GM19438 (cell line): ENCODE measurements at regions not wholly inside any gene's neighbourhood (a gene's known extent, or its start where the extent isn't known, plus 50 kb on each side); places are given as distances from the start of the nearest gene placed in this dataset.
A peak's percentile ranks its signal among the peaks of the same experiment; 100 is the strongest.

Source experiments
- ATAC-seq: cut with Tn5 transposase; IDR thresholded peaks from one replicate; pipeline ENCODE4 v1.9.1; 2021; ENCODE audit warnings: low read depth; ENCODE audit not compliant: unreplicated experiment

DNA sequence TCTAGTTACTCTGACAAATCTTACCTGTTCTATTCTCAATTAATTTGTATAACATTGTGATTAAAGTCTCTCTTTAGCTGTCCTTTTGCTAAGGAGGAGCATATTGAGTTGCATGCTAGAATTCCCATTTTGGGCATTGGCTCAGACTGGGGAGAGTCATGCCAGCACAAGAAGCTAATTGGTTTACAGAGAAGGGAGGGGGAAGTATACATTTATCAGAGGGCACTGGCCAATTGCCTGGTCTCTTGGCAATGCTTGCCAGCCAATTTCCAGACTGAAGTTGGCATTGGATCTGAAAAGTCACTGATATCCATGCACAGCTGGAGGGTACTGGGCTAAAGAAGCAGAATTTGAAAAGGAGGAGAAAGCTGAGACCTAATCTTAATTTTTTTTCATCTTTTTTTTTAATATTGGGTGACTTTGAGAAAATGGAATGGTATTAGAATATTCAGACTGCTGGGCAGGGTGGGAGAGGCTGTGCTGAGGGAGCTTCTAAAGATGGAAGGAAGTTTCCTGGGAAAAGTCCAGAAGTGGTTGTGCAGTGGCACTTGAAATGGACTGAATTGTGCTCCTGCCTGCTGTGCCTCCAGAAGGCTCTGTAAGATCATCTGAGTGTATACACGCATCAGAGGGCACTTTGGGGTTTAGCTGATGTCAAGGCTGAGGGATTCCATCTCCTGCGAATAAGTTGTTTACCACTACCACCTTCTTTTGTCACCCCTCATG, 365.2 kb upstream of the DPH6 start:
- ATAC-seq = no peak

DNA sequence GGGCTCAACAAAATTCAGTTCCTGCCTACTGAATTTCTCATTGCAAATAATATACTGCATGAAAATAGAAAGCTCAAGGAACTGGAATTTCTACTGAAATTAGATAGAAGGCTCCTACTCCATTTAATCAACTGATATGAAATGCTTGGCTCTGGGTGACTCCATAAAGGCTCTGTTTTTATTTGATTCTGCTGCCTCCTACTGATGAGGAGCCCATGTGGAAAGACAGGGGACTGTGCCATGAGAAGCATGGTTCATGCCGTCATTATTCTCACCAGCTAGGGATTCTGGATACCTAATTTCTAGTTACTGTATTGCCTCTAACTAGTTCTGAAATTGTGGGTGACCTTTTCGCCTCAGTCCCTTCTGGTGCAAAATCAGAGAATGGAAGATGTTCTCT, 366.2 kb upstream of the DPH6 start:
- no peak for ATAC-seq

DNA sequence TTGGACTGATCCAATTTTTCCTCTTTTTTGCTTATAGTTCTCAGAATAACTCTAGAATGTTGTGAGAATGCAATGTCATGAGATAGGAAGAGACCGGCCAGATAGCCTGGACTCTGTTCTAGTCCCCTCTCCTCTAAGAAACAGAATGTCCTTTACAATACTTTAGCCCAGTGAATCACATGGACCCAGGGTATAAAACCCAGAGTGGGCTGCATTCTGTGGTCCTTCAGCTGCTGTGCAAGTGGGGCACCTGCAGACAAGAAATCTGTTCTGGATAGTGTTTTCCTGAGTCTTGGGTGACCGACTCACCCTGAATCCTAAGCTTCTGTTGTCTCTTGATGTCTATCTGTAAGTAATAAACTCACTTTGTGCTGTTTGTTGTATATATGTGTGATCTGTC, 368.6 kb upstream of the DPH6 start:
- no peak for ATAC-seq

DNA sequence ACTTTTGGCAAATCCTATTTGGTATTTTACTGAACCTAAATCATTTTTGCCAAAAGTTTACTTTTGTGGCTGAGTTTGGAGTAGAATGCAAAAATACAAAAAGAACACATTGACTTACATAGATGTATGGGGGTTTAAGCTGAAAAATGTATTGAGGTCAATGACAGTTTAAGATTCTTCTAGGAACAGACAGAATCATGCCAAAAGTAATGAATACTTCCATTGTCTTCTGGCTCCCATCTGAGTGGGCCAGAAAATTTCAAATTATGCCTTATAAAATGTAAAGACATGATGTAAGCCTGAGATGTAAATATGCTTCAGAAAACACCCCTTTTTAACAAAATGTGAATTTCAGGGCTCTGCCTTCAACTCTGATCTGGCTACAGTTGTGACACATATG, 375.1 kb upstream of the DPH6 start:
- no peak for ATAC-seq

DNA sequence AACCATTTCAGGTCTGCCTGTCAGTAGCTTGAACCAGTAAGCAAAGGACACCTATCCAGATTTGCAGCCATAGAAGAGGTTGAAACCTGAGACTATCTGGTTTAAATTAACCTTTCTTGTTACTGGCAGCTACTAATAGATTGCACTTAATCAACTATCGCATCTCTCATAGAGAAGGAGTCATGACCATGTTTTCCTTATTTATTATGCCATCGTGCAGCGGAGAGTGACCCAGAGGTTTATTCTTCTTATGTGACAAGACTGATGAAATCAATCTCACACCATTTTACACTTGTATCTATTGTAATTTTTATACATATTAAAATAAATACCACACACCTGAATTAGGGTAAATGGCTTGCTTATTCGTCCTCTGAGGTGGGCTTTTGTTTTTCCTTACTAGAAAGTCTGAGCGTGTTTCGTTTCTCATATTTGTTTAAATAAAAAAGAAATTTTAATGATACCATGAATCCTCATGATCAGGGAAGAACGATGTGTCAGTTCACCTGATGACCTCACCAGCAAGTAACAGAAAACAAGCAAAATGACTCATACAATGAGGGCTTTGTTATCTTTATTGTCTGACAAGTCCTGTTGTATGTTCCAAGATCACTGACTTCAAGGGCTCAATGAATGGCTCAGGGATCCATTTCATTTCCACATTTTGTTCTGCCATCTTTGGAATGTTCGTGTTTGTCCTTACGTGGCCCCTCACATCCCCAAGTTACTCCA, 379.5 kb upstream of the DPH6 start:
- ATAC-seq = no peak

DNA sequence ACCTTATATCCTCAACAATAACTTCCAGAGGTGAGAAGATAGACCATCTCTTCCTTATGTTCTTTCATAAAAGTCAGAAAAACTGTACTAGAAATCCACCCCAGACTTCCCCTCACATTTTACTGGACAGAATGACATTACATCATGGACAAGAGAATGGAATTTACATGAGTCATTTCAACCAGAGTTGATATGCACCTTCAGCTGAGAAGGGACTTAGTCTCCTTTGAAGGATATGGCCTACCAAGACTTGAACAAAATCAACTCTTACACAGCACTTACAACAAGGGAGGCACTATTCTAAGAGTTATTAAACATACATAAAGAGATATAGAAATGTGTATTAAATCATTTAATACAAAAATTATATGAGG, 380.0 kb upstream of the DPH6 start:
- no peak for ATAC-seq

DNA sequence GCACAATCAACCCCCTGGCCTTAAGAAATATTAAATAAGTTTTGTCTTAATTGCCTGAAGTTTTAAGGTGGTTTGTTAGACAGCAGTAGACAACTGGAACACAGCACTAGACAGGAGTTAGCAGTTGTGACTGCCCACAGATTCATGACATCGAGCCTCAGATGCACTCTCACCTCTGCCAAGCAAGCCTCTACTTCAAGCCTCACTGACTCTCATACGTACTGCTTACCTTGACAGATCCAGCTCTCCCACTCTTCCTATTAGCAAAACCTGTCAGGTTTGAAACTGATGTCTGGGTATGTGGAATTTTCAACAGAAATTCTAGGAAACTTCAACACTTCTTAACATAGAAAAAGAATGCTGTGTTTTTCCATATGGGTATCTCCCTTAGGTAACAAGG, 382.9 kb upstream of the DPH6 start:
- no peak for ATAC-seq

DNA sequence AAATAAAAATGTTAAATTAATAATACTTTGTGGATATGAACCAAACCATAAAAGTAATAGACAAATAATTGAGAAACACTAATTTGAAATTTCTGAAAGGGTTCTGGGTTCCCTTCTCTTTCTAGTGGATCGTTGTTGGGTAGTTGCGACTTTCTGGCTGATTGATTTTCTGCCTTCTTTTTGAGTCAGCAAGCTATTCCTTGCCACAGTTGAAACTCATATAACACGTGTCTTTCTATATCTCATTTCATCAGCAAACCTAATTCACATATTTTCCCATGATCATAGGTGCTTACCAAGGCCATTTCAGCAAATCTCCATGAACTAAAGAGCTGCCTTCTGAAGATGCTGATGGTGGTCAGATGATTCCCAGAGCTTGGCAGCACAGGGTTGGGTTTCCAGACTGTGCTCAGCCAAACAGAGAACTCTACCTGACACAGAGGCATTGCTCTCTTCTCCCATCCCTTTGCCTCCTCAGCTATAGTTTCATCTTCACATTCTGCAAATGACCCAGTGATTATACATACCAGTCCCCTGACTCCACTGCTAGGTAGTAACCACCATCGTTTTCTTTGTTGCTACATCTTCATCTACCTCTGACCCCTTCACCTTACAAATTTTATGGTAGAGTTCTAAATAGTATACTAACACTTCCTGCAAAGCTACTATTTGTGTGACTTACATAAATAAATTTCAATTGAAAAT, 383.9 kb upstream of the DPH6 start:
- peak; percentile 64 for ATAC-seq

DNA sequence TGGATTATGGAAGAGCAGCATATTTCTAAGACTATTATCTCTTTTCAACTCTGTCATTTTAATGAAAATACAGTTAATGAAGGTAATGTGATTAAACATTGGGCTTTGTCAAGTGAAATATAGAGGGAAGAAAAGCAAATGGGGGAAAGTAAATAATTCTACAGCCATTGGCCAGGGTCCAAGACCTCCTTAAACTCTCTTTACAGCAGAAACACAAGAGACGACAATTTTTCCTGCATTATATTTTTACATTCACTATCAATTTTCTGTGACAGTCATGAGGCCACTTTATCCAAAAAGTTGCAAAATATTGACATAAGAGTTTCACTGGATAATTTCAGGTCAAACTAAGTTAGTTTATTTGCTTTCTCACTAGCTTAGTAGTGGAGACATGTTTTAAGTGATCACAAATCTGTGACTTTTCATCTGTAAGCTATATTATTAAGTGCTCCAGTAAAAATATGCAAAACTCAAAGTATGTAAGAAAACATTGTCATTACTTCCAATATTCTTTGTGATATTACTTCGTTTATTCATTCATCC, 385.9 kb upstream of the DPH6 start:
- ATAC-seq = no peak

DNA sequence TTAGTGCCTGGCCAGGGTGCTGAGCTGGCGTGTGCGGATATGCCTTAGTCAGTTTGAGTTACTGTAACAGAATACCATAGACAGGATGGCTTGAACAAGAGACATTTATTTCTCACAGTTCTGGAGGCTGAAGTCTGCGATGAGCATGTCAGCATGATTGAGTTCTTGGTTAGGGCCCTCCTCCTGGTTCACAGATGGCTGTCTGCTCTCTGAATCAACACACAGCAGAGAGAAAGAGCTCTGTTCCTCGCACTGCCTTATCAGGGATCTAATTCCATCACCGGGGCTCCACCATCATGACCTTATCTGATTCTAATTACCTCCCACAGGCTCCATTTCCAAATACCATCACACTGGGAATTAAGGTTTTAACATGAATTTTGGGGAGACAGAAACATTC, 386.6 kb upstream of the DPH6 start:
- no peak for ATAC-seq

DNA sequence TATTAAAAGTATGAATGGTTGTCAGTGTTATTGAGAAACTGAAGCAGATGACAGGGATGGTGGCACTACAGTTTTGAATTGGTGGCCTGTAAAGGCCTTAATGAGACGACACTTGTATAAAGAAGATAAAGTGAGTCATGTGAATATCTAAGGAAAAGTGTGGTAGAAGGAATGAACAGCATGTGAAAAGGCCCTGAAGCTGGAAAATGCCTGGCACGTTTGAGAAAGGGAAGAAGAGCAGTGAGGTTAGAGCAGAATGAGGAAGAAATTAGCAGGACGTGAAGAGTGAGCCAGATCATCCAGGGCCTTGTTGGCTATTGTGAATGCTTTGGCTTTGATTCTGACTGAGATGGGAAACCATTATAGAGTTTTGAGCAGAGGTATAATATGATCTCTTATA, 387.6 kb upstream of the DPH6 start:
- no peak for ATAC-seq

DNA sequence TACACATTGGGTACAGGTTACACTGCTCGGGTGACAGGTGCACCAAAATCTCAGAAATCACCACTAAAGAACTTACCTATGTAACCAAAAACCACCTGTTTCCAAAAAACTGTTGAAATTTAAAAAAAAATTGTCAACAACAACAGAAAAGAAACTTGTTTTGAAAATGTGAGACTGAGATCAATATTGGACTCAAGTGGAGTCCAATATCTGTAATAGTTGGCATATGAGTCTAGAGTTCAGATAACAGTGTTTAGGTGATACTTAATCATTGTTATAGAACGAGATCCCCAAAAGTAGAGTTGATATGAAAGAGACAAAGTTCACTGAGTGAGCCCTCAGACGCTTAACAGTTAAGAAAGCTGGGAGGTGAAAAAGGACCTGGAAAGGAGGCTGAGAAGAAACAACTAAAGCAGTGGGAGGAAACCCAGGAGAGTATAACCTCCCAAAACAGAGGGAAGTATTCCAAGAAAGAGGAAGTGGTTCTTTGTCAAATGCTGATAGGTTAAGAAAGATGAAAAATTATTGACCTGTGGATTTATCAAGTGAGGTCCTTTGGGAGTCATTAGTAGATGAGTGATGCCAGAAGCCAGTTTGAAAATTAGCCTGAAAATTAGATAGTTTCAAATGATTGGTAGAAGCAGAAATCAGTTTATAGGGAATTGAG, 388.6 kb upstream of the DPH6 start:
- no peak for ATAC-seq

DNA sequence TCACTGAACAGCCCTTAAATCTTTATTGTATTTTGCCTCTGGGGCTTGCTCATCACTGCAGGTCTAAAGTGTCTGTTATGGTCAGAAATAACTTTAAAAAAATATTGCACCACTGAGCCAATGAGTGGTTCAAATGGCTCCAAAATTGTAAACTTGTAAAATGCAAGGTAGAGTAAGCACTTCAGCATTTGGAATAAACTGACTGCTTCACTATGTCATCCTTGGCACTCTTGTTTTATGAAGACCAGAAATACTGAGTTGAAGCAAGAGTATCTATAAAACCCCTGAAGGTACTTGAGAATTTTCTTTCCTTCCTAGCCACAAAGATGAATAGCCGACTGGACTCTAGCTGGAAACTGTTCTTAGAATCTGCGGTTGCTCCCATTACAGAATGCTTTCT, 390.3 kb upstream of the DPH6 start:
- ATAC-seq = no peak

DNA sequence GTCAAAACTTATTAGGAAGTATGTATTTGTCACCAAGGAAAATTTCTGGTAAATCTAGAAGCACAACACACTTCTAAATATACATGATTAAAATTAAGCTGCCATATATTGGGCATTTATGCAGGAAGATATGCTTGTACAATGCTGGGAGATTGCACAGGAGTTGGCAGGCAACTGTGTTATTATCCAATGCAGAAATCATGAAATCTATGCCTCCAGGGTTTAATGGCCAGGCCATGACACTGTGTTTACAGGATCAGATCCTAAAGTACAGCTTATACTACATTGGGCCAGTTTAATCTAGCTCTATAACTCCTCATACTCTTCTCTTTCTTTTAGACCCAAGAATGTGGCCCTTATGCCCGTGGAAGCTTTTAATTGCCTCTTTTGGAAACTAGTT, 391.4 kb upstream of the DPH6 start:
- no peak for ATAC-seq

DNA sequence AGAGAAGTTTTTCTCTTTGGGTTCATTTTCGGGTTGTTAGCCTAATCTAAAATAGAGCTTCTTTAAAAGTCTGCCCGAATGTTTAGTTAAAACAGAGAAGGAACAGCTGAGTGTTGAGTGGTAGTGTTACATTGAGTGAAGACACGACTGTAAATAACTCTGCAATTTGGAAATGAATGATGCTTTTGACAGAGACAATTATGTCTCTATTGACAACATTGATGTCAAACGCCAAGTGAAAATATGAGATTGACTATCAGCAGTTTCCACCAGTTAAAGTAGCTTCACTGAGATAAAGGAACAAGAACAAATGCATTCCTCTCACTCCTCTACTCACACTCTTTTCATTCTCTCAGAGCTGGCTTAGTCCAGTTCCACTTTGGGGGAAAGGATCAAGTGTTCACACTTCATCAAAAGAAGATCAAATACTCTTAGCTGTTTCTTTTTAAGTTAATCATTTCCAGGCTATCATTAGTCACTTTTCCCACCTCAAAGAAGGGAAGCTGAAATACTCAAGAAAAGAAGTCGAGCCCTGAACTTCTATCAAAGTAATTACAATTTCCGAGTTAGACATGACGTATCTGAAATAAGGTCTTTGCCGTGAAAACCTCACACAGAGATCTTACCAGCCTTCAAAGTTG, 399.1 kb upstream of the DPH6 start:
- no peak for ATAC-seq

DNA sequence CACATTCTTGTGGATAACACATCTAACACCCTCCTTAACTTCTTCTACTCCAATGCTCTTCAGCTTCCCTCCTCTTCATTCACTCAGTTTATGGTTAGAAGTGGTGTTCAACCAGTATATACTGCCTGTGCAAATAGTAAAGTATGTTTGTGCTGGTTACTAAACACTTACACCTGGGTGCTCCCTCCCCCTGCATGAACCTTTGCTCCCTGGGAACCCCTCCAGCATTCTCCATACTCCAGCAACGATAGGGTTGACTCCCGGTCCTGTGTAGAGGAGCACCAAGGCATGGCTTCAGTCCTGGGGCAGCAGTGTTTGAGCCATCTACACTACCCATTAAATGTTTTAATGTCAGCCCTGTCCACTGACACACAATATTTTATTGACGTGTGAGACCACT, 407.5 kb upstream of the DPH6 start:
- no peak for ATAC-seq

DNA sequence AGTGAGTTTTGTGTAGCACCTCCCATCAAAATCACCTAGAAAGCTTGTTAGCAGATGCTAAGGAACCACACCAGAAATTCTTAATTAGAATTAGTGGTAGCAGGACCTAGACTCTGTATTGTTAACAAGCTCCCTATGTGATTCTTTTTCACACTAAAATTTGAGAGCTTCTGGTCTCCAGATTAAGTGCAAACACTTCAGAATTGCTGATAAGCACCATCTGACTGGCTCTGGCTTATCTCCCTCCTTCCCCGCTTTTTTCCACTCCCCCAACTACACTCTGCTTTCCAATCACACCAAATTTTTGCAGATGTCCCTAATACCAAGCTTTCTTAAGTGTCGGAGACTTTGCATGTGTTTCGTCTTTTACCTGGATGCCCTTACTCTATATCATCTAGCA, 410.1 kb upstream of the DPH6 start:
- ATAC-seq = no peak

DNA sequence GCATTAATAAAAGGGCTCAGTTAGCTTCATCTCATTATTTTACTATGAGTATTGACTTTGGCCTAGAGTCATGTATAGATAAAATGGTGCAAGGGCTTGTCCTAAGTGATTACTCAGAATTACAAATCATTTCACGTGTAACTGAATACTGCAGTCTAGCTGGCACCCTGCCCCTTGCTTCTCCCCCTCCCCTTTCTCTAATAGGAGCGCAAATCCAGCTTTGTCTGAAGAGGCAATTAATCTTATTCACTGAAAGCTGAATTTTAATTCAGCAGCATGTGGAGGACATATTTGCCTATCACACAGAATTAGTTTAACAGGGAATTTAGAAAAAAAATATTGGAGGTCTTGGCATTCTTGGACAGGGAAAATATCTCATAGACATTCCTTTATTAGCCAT, 412.1 kb upstream of the DPH6 start:
- ATAC-seq = no peak

DNA sequence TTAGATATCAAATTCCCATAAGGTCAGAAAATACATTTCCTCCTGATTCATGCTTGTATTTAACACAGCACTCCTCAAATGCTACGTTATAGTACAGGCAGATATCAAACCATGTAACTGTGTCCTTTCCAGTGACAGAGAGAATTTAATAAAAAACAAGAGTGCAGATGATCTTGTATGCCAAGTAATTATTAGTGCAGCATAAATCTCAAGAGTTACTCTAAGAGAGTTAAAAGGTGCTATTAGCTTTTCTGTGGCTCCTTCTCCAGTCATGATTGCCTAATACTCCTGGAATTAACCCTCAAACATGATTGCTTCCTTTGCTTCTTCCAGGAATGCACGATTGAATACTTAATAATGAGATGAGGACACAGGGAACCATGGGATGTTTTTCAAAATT, 413.0 kb upstream of the DPH6 start:
- ATAC-seq = no peak

DNA sequence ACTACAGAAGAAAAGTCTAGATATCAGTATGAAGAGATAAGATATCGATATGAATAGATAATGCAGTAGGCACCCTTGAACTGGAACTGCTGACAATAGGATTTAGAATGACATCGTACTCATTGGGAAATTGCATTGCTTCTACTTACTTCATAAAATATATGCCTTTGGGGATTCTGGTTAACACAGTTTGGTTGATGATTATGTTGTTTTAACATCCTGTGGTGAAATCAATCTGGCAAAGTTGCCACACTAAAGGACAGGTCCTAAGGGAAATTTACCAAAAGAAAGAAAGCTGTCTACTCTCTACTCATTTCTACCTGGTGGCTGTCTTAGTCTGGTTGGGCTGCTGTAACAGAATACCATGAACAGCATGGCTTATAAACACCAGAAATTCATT, 417.4 kb upstream of the DPH6 start:
- no peak for ATAC-seq

DNA sequence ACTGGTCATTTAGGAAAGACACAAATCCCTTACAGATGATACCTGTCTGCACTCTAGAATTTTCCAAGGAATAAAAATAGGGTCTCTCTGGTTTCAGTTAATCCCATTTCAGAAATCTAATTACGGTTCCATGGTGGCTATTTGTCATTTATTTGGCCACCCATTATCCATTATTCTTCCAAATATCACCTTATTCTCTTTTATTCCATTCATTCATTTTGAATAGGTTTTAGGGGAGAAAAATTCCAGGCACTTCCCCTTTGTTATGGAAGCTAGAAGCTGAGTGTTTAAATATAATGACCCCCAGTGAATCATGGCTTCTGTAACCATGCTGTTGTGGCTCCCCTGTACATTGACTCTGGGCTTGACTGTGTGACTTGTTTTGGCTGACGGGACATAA, 420.8 kb upstream of the DPH6 start:
- no peak for ATAC-seq
